HL-60 (cell line): ENCODE measurements at regions not wholly inside any gene's neighbourhood (a gene's known extent, or its start where the extent isn't known, plus 50 kb on each side); places are given as distances from the start of the nearest gene placed in this dataset.

Experiments used
- CTCF ChIP-seq: IDR thresholded peaks from one replicate; pipeline ENCODE4 v1.5.1; 2011; ENCODE audit warnings: low read length, control low read depth, inconsistent platforms; ENCODE audit not compliant: insufficient read depth
- SPI1 ChIP-seq: IDR thresholded peaks from 2 replicates; pipeline ENCODE4 v1.6.1; 2012; ENCODE audit warnings: low read depth, mild to moderate bottlenecking, borderline replicate concordance

DNA sequence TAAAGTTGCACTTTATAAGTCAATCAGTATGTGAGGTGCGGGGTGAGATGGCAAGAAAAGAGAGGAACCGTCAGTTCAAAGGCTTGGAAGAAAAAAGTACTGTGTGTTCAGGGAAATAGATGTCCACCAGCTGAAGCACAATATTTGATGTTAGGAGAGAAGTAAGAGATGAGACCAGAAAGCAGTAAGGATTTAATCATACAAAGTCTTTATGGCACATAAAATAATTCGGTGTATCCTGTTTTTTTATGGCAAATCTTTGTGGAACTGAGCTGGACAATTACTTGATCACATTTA is 197.2 kb downstream of the FAXC start:
- TF ChIP-seq CTCF (no peak), SPI1 (no peak)
